Right forelimb (tissue), 1 donor: ENCODE measurements at regions not wholly inside any gene's neighbourhood (a gene's known extent, or its start where the extent isn't known, plus 50 kb on each side); places are given as distances from the start of the nearest gene placed in this dataset.

ENCODE experiments used
- DNase-seq: peaks from one replicate; pipeline ENCODE4 v3.0.0-alpha.2; 2018

- no peak for DNase-seq
These were observed 123.9 kb upstream of the PHACTR1 start for GRCh38 chr6:12592634-12593033.

- no peak for DNase-seq
These were observed 122.6 kb upstream of the PHACTR1 start for GRCh38 chr6:12593771-12594529.

DNA sequence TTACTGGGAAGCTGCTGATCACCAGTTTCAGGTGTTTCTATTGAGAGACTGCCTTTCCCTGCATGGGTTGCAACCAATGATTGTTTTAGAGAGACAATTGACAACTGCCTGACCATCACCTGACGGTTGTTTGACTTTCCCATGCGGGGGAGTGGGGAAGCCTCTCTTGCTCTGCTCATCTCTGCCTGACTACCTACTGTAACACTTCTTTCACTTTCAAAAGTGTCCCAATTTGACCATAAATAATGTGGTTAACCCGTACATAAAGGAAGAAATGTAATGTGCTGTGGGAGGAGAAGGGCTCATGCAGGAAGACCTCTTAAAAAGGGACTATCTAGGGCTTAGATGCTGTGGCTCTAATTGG, 122.1 kb upstream of the PHACTR1 start:
- no peak for DNase-seq

- no peak for DNase-seq
These were observed 121.3 kb upstream of the PHACTR1 start for GRCh38 chr6:12595161-12595811.

GRCh38 chr6:12596731-12597130, 119.8 kb upstream of the PHACTR1 start:
- DNase-seq, result no peak

DNA sequence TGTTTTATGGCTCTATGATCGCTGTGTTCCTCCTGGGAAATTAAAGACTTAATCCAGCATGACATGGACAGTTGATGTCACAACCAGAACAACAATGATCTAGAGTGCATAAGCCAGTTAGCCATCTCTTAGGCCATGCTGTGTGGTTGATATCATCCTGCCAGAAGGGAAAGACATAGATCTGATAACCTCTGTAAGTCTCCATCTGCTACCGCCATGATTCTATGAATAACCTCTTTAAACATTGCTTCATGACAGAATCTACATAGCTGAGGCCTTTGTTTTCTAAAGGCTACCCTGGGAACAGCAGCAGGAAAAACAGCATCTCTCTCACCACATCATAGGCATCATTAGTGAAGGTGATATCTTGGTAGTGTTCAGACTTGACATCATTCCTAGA, 117.6 kb upstream of the PHACTR1 start:
- DNase-seq, result no peak

- no peak for DNase-seq
These were observed 114.7 kb upstream of the PHACTR1 start for GRCh38 chr6:12601881-12602280.

GRCh38 chr6:12602342-12602741, 114.2 kb upstream of the PHACTR1 start:
- DNase-seq, result no peak

- DNase-seq, result no peak
These were observed 113.5 kb upstream of the PHACTR1 start for GRCh38 chr6:12602951-12603672.

- DNase-seq, result no peak
These were observed 112.9 kb upstream of the PHACTR1 start for GRCh38 chr6:12603673-12604049.

- DNase-seq, result no peak
These were observed 110.7 kb upstream of the PHACTR1 start for GRCh38 chr6:12605888-12606345.

DNA sequence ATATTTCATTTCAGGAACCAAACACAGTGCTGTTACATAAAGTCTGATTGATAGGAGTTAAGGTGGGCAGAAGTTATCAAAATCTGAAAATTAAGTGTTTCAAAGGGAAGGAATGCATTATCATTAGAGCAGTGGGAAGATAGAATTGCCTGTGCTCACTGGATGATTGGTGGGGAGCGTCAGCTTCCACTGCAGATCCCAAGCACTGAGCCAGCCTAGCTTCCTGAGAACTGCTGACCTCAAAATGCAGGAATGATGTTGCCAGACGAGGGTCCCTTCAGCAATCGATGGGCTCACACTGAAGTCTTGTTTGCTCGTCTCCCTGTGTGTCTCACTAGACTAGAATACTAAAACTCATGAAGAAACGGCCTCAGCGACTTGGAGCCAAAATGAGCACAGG, 110.0 kb upstream of the PHACTR1 start:
- DNase-seq, result no peak

DNA sequence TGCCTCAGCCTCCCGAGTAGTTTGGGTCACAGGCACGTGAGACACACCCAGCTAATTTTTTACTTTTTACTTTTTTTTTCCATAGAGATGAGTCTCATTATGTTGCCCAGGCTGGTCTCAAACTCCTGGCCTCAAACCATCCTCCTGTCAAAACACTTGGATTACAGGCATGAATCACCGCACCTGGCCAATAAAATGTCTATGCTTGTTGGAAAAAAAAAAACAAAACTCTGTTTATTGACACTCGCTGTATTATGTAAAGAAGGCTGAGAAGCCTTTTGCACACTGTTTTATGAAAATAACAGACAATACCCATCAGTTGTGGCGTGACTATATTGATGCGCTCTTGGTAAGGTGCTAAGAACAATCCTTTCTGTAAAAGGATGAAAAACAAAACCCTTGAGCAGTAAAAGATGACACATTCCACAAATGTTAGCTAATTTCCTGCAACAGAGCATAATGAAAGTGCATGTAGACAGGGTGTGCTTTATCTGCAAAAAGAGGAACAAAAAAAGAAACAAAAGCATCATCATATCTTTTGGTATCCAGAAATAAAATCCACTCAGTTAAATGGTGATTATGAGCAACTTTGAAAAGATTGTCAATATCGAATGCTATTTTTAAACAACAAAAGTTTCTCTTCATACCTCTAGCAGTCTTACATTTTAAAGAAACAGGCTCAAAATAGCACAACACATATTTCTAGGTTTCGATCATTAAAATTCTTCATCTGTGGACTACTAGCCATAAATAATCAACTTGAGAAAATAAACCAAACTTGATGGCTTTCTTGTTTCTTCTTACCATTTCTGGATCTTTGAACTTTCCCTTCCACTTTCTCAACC, 108.3 kb upstream of the PHACTR1 start:
- DNase-seq, result no peak

- DNase-seq, result no peak
These were observed 107.7 kb upstream of the PHACTR1 start for GRCh38 chr6:12608874-12609273.

- no peak for DNase-seq
These were observed 106.8 kb upstream of the PHACTR1 start for GRCh38 chr6:12609751-12610150.

- DNase-seq, result no peak
These were observed 105.7 kb upstream of the PHACTR1 start for GRCh38 chr6:12610862-12611261.

DNA sequence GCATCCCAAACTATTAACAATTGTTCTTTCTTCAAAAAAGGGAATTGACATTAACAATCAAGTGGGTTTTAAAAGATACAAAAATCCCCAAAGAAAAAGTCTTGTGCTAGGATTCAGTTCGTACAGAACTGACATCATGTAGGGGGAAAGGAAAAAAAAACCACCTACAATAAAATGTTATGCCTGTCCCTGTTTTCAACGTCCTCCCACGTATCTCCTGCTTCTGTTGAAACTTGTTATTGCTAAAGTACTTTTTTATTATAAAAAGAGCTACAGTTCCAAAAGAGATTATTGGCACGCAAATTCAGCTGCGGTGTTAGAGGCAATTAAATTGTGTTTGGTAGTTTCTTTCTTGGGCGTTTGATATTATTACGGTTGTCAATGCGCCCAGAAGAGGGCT, 102.8 kb upstream of the PHACTR1 start:
- DNase-seq, result no peak

DNA sequence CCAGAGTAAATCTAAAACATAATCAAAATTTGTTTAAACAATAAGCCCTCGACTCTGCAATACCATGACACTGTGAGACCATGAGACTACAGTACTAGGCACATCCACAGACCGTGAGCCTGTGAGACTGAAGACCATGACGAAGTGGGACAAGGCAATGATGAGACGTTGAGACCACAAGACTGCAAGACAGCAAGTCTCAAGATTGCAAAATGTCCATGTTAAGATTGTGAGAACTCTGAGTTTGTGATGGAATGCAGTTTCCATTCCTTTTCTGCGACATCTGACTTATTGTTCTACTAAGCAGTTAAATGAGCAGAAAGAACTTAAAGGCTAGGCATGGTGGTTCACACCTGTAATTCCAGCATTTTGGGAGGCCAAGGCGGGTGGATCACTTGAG, 102.1 kb upstream of the PHACTR1 start:
- DNase-seq, result no peak

GRCh38 chr6:12618296-12618695, 98.3 kb upstream of the PHACTR1 start:
- DNase-seq, result no peak

- no peak for DNase-seq
These were observed 94.8 kb upstream of the PHACTR1 start for GRCh38 chr6:12621754-12622153.

DNA sequence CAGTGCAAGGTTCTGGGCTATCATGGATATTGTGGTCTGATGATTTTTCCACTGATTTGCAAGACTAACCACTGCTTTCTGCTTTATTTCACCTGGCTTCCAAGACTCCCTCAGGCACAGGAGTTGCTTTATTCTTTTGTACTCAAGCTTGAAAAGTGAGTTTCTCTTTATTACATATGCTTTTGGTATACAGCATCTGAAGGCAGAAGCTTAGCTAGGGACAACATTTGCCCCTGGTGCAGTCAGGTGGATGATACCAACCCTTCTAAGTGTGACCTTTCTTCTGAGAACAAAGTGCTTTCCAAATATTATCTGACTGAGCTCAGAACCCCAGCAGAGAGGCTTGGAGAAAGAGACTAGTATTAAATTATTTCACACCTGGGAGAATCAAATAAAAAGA, 94.0 kb upstream of the PHACTR1 start:
- no peak for DNase-seq

GRCh38 chr6:12624142-12624837, 92.3 kb upstream of the PHACTR1 start:
- DNase-seq, result no peak
